ENCODE measurements at regions not wholly inside any gene's neighbourhood (a gene's known extent, or its start where the extent isn't known, plus 50 kb on each side); places are given as distances from the start of the nearest gene placed in this dataset.

DNA sequence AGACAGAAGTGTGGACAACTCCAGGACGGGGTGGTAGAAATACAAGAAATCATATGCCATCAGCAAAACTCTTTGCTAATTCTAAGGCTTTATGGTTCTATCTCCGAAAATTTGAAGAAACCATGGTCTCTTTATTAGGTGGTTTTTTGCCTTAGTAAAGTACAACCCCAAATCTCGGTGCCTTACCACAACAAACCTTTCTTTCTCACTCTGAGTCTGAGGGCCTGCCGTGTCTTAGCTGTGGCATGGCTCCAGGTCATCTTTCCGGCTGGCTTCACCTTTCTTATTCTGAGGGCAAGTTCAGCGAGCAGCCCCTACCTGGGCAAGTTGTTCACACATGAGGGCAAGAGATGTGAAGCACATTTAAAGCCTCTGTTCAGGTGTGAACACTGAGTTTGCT, 280.6 kb downstream of the TTLL7 start:
- no peak for DNase-seq

DNA sequence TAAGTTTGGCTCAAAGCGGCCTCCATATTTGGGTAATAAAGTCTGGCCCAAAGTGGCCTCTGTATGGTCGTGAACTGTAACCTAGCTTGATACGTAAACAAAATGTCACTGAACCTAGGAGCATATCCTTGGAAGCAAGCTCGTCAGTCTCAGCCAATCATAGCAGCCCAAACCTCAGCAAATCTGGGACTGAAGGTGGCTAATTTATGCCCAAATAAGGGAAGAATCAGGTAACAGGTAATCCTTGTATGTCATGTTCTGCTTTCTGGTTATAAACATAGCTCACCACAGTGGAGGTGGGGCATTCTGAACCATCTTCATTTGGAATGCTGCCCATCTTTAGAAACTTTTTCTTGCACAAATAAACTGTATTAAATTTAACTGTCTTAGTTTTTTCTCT, 281.1 kb downstream of the TTLL7 start:
- no peak for DNase-seq

DNA sequence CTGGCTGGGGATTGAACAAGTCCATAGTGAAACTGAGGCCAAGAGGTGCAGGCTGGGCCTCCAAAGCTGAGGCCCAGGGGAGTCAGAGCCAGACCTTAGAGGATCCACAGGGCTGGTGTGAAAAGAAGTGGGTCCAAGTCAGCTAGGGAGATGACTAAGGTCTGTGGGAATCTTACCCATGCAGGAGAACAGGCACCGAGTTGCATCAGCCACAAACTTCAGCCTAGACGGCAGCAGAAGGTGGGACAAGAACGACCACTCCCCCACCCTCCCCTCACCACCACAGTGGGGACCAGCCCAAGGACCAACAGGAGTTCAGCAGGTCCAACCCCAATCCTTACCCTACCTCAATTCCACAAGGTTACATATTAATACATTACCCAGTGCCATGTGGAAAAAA, 282.3 kb downstream of the TTLL7 start:
- no peak for DNase-seq

DNA sequence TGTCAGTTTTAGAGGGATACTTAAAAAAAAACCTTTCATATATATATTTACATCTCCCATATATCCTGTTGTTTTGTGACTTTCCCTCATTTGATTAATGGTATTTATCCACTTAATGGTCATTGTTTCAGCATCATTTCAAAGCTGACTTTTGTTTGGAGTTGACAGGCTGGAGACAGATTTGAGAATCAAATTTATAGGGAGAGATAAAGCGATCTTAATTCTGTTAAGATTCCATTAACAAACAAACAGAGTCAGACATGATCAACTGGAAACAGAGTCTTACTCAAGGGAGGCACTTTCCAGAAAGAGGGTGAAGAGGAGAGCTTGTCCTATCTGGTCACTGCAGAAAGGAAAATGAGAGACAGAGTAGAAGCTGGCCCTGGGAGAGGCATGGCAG, 283.4 kb downstream of the TTLL7 start:
- no peak for DNase-seq

DNA sequence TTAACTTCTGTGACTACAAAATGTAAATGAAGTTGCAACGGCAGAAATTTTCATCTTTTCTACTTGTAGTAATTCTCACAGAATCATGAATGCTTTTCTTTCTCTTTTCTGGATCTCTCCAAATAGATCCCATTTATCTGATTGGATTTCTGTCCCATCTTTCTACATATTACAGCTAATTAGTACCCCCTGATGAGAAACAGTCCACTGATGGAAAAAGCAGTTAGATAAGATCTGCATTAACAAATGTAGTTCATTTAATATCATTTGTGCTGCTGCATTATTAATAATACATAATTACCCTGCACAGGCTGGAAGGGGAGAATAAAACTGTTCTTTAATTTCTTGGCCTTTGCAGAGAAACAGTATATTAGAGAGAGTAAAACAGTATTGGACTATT, 289.3 kb downstream of the TTLL7 start:
- no peak for DNase-seq

DNA sequence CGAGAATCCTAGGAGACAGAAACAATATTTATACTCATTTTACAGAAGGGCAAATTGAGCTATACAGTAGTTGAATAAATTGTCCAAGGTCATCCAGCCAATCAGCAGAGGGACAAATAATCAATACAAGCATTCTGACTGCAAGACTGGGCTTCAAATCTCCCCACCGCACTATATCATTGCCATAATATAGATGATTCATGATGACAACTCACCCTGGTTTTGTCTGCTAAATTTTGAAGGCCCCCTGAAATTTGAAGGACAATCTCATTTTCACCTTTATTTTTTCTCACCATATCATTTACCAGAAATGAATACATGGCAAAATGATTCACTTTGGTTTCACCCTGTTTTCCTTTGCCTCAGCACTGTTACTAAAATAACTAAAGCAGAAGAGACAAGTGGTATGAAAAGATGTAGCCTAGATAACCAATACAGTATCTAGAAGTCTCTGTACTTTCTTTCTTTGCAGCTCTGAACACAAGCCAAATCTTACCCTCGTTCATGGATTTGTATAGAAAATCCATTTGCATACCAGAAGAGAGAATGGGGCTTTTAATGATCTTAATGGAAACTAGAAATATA, 292.5 kb downstream of the TTLL7 start:
- DNase-seq, result no peak

DNA sequence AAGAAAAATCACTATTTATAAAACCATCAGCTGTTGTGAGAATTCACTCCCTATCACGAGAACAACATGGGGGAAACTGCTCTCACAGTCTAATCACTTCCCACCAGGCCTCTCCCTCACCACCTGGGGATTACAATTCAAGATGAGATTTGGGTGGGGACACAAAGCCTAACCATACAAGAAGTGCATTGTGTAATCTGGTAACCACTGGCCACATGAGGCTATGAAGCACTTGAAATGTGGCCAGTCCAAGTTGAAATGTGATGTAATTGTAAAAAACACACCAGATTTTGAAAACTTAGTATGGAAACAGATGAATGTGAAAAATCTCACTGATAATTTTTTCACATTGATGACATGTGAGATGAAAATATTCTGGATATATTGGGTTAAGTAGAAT, 293.8 kb downstream of the TTLL7 start:
- no peak for DNase-seq

DNA sequence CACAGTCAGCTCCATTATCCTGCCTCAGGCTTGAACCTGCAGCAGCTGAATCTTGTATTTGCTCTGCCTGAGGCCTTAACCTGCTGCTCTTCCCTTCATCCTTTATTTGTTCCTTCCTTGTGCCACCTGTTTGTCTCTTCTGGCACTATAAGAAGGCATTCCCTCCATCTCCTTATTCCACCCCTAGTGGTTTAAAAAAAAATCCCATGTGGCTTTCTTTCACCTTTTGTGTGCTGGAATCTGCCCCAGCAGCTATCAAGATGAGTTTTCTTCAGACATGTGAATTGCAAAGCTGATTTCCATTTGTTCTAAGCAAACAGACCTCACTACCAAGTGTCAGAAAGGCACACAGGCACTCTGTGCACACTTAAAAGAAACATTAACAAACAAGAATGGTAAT, 294.6 kb downstream of the TTLL7 start:
- DNase-seq, result no peak

DNA sequence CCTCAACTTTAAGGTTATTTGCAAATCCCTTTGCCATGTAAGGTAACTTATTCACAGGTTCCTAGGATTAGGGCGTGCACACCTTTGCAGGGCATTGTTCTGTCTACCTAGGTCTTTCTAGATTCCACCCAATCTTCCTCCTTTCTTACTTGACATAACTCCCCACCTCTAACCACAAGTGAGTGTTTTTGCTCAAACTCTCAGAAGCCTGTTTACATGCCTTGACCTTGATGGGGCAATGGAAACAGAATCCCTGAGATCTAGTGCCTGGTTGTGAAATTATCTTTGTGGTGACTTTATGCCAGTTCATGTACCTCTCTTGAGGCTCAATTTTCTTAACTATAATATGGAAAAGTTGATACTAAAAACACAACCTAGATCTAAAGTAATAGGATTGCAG, 296.6 kb downstream of the TTLL7 start:
- DNase-seq, result no peak

DNA sequence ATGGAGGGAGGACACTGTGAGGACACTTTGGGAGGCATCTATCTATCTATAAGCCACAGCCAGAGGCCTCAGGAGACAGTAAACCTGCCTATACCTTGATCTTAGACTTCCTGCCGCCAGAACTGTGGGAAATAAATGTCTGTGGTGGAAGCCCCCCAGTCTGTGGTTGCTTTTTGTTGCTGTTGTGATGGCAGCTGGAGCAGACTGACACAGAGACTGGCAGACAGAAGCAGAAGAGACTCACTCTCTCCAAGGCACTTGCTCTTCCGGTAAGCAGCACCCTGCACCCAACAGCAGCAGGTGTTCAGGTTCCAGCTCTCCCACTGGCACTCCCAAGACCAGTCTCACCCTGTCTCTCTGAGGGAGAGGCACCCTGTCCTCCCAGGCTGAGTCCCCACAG, 297.6 kb downstream of the TTLL7 start:
- DNase-seq, result no peak

DNA sequence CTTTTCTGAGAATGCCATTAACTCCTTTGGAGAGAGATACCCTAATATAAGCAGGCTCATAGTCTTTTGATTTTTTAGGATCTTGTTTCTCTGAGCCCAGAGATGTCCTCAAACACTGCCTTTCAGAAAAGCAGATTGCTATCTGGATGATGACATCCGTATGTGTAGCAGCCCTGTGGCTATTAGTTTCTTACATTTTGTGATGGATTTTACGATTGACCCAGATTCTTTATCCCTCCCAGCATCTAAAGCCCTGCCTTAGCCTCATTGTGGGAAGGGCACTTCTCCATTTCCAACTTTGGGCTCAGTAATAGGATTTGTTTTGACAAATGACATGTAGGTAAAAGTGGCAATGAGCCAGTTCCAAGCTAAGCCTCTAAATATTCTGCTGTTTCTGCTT, 300.3 kb downstream of the TTLL7 start:
- DNase-seq, result no peak

DNA sequence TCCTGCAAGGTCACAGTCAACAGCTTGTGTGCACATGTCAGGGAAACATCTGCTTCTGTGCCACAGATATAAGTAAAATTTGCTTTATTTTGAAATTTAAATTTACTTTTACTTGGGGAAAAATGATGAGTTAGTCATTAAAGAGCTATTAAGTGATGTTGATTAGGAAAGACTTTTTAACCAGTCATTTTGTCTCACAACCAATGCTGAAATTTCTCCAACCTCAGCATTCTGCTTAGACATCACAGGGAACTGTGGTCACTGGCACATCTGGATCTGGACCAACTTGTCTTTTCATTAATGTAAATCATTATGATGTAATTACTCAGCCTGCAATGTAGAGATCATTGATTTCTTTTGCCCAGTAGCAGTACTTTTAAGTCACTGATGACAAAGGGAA, 301.0 kb downstream of the TTLL7 start:
- DNase-seq, result no peak

DNA sequence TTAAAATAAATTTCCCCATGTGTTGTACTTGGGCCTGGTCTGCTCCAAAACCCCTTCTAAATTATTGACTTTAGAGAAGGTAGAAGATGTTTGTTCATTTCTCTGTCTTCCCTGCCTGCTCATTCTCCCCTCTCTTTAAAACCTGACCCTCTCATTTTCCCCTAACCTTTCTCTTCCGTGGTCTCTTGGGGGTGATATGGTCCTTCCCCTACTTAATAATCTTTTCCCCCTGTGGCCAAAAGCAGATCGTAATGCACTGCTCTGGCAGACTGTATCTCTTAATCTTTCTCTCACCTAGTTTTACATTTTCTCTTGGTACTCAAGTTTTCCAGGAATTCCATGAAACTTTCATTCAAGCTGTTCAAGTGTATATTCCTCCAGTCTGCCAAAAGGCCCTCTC, 301.7 kb downstream of the TTLL7 start:
- no peak for DNase-seq

DNA sequence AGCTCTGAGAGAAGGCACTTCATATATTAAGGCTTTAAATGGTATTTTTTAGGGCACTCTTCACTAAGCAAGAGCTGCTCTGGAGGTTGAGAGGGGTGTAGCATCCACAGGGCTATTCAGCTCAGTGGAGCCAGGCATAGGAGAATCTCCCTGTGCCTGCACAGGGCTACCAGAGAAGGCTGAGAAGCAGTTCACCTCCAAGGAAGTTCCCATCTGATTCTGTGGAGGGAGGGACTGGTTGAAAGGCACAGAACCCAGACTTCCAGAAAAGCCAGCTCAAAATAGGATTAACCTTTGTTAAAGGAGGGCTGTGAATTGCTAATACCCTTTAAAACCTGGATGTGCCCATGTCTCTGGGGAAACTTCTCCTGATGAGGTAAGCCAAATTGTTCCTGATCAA, 304.5 kb downstream of the TTLL7 start:
- no peak for DNase-seq

DNA sequence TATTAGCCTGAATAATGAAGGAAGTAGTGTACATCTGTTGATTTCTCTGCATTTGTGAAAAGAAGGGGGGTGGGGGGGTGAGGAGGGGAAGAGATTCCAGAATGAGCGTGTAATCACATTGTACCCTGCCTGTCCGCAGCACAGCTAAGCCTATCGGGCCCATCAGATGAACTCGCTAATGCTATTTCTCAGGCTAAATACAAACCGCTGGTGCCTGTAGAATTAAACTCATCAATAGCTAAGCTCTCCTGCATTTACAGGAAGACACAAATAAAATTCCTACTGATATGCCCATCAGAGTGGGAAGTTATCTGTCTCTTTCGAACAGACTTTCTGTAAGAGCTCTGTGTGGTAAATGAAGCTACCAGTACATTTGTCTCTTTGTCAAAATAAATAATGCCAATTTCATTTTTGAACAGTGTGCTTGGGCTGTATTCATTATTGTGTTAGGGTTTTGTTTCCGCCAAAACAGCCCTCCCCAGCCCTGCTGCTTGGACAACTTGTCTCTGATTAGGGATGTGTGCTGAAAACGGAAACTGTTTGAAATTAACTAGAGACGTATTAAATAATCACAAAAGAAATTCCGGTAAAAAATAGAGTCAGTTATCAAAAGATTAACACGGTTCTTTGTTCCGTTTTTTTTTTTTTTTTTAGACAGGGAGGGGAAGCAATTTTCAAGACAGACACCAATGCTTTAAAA, 305.4 kb downstream of the TTLL7 start:
- DNase-seq, result no peak

DNA sequence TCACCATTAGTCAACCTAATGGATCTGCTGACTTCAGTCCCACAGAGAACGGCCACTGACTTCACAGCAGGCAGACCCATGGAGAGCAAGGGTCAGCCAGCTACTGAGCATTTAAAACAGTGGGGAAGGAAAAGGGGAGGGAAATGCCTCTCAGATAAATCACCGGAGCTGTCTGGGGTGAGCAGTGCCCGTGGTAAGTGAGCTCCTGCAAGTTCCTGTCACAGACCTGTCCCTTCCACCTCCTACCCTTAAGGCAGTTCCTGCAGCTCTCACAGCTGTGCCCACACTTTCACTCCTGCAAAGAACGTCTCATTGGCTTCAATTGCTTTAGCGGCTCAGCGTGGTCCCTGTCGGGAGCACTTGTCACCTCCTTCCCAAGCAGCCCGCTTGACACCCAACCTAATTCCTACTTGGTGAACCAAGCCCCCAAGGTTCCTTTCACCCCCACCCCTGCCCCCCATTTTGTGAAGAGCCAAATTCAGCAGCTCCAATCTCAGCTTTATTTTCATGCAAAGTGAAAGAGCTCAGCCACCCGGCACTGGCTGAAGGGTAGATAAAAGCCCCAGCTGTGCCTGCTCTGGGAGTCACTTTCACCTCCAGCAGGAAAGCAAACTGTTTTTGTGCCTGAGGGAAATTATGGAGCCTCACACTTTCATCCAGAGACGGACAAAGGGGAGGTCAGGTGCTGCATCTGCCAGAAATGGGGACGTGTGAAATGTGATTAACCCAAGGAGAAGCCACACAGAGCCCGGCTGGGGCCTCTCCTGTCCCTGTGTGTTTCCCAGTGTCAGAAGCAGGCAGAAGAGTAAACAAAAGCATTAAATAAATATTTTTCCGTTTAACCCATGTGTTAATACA, 306.2 kb downstream of the TTLL7 start:
- no peak for DNase-seq

DNA sequence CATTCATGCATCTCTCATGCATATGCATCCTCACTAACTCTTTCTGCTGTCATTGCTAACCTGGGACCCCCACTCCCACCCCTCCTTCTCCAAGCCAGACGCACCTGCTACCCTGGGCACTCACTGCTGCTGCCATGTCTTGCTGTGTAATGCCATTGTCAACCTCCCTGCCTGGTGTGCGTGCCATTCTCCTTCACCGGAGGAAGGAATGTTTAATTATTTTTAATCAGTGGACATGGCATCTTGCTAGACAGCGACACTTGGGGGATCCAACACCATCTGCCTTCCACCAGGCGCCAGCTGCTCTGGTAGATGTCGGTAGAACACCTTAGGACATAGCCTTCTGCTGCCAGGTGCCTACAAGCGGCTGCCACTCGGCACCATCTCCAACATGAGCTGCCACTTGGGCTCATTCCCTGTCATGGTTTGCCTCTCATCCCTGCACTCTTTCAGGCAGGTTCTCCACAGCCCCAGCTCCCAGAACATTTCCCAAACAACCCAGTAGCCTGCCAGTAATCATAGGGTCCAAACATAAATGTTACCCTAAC, 306.9 kb downstream of the TTLL7 start:
- no peak for DNase-seq

DNA sequence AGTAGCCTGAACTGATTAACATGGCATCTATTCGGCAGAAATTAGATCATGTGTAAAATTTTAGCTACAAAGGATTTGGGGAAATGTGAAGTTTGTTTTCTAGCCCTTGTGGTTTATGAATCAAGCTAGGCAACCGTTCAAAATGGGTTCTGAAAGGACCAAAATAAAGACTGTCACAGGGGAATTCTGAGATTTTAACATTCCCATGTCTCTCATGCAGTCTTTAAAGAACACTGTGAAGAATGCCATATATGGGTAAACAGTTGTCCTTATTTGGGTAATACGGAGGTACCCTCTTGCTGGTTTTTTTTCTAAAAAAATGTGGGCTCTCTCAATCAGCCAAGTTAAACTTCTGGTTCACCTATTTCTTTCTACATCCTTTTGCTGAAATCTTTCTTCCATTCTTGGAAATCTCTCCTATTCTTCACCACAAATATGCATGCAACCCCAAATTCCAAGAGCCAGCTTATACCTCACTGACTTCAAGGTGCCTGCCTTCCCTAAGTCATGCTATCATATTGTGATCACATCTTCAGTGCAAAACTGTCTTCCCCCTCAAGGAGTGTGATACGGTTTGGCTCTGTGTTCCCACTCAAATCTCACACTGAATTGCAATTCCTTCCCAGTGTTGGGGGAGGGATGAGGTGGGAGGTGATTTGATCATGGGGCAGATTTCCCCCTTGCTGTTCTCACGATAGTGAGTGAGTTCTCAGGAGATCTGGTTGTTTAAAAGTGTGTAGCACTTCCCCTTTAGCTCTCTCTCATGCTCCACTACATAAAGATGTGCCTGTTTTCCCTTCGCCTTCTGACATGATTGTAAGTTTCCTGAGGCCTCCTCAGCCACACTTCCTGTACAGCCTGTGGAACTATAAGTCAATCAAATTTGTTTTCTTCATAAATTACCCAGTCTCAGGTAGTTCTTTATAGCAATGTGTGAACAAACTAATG, 308.7 kb downstream of the TTLL7 start:
- no peak for DNase-seq

DNA sequence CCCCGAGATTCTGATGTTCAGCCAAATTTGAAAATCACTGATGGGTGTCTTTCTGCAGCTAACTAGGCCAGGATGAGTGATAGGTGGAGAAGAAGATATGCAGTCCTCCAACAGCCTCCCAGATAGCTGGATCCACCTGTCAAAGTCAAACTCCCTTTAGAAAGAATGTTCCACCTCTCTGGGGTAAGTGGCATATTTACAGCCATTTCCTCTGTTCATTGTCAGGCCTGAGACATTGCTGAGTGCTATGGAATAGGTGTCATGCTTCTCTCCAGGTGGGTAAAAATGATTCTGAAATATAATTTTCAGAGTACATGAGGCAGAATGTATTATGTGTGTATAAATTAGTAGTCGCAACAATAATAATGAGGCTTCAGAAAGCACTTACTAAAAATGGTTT, 316.8 kb downstream of the TTLL7 start:
- no peak for DNase-seq

DNA sequence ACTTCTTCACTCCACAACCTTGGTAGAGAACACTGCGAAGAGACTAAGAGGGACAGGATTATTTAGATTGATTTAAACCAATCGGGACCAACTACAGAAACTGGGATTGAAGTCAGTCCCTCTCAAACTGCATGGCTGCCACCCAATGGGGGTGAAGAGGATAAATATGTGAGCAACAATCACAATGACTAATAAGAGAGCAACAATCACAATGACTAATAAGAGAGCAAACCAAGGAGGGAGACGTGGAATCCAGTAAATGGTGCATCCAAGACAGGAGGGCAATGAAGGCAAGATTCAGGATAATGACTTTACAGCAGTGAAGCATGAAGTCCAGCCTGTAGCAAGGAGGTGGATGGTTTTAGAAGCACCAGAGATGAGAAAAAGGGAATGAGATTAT, 322.8 kb downstream of the TTLL7 start:
- DNase-seq, result no peak

DNA sequence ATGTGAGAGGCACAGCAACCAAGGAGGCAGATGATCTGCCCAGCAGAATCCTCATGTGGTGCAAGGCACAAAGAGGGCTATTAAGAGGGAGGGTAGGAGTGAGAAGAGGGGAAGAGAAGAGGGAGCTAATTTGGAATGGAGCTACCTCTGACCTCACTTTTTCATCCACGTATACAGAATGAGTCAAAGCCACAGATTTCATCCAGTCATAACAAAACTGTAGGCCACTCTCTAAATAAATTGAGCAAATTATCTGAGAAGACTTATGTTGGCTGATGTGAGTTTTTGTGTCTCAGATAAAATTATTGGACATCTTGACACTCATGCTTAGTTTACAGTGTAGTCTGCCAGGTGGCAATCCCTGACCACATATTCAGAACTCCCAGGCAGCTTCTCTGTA, 325.6 kb downstream of the TTLL7 start:
- no peak for DNase-seq

DNA sequence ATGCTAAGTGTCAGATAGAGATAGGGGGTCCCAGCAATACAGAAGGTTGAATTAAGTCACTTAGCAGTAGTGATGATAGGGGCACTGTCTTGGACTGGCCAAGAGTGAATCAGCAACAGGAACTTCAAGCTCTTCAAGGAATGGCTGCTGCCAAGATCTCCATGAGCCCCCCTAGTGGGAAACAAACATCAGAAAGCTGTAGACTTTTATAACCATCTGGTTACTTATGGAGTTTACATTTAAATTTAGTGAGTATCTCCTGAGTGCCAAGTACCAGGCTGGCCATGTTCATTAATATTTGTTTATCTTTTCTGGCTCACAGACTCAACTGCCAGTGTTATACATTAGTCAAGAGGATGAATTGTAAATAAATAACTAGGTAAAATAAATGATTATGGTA, 327.3 kb downstream of the TTLL7 start:
- DNase-seq, result no peak

All from CD4-positive, alpha-beta T cell treated with Interleukin-4 for 1 hour (primary cell).